GM18502 (cell line): ENCODE measurements at regions not wholly inside any gene's neighbourhood (a gene's known extent, or its start where the extent isn't known, plus 50 kb on each side); places are given as distances from the start of the nearest gene placed in this dataset.

Source experiments
- ATAC-seq: cut with Tn5 transposase; IDR thresholded peaks from one replicate; pipeline ENCODE4 v1.9.1; 2021; ENCODE audit warnings: mild to moderate bottlenecking; ENCODE audit not compliant: unreplicated experiment, poor library complexity

DNA sequence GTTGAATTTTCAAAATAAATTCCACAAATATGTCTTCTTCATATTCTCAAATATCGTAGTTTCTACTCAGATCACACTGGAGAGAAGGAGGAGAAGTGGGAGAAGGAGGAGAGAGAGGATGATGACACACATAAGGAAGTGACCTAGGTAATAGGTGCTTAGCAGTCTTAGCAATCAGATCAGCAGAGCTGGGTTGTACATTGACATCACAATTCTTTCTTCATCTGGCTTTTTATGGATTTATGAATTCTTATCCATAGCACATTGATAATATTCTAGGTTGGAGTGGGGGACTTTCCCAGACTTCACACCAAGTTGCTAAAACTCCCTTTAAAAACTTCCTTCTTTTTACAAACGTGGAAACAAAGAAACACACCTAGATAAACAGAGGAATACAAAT, 86.9 kb downstream of the FGF9 start:
- ATAC-seq, result no peak

DNA sequence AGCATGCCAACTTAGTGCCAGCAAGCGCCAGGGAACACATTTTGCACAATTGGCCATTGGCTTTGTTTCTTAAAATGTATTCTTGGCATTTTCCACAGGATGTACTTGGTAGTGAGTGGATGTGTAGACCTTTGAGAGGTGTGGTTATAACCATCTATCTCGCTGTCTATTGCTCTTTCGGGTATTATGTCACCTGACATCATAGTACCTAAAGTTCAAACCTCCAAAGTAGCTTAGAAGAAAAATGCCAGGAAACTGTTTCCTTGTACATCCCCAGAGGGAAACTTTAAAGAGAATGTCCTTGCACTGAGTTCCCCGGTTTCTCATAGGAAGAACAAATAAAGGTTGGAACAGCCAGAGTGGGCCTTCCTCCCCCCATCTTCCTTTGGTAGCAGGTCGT, 87.6 kb downstream of the FGF9 start:
- ATAC-seq, result no peak

DNA sequence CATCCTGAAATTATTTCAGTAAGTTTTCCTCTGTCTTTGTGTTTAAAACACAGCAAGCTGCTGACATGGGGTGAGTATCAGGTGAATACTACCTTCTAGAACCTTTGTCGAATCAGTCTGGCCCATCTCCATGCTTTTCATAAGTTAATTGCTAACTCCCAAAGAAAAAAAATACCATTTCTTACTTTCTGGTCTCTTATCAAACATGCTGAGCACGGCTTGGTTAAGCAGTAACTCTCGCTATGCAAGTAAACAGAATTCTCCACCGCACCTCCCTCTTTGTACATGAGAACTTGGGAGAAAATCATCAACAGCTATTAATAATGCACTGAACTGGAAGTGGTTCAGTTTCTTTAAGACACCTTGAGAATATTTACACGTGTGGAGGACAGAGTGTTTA, 88.6 kb downstream of the FGF9 start:
- no peak for ATAC-seq

GRCh38 chr13:21759911-21760310, 89.0 kb downstream of the FGF9 start:
- ATAC-seq, result no peak

DNA sequence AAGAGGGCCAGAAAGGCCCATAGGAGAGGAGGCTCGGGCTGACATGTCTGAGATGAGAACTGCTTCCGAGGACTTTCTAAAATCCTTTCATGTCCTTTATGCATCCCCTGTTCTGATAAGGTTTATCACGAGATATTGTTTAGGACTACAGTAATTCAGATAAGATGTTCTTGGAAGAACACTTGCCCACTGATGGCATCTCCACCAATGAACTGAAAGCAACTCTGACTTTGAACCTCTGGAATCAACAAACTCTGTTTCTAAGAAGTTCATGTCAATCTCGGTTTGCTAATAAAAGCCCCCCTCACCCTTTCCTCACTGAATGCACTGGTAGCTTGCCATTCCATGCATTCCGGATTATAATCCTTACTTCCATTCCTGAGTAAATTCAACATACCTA, 90.9 kb downstream of the FGF9 start:
- no peak for ATAC-seq

GRCh38 chr13:21762512-21762911, 91.6 kb downstream of the FGF9 start:
- no peak for ATAC-seq

DNA sequence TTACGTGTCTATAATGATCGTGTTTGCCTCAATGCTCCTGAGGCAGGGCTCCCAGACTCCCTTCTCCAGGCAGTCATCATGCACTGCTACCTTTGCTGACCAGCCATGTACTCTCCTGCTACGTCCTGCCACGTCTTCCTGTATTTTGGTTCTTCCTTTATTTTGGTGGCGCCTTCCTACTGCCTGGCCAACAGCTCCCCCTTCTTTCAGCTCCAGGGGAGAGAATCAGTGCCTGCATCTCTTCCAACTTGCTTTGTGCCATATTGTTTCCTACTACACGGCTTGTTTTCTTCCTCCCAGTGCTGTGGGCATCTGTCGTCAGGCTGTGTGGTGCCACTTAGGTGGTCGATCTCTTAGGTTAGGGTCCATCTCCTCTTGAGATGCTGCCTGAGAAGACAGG, 96.2 kb downstream of the FGF9 start:
- no peak for ATAC-seq

- ATAC-seq, result no peak
Measured at GRCh38 chr13:21771075-21771474, 100.2 kb downstream of the FGF9 start.

GRCh38 chr13:21777166-21777565, 106.3 kb downstream of the FGF9 start:
- ATAC-seq, result no peak

DNA sequence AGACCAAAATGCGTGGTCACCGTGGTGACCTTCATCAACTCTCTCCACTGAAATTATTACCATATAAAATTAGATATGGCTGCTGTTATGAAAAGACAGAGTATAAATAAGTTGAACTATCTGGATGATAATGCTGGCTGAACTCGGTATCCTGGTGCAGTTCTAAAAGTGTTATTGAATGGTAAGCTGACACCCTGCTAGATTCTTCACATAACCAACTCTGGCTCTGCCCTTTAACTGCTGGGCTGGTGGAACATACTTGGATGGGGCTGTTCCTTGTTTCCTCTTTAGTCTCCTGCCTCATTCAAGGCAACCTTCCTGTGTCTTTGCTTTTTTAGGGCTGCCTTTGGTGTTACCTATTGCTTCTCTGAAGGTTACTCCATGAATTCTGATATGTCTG, 106.9 kb downstream of the FGF9 start:
- ATAC-seq, result no peak

DNA sequence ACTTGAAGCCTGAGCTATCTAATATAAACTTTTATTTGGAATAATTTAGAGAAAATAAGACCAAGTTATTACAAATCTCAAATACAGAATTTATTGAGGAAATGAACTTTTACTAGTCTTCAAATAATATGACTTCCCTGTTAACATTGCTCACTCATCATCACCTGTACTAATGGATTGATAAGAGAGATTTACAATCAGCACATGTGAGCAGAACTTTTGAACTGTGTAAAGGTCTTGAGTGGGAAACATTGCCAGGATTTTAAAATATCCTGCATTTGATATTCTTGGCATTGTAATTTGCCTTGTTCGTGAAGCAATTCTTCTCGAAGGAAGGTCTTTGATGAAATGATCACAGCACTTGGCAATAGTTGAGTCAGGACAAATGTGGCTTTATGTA, 111.9 kb downstream of the FGF9 start:
- ATAC-seq, result no peak

DNA sequence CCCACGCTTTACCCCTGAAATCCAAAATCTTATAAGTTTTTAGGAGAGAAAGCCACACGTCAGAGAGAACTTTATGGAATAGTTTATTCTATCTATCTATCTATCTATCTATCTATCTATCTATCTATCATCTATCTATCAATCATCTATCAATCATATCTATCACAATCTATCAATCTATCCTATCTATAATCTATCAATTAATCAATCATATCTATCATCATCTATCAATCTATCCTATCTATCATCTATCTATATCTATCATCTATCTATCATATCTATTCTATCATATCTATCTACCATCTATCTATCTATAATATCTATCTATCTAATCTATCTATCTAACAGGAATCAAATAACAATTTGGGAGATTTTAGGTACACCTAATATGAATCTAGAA, 115.1 kb downstream of the FGF9 start:
- ATAC-seq, result no peak

DNA sequence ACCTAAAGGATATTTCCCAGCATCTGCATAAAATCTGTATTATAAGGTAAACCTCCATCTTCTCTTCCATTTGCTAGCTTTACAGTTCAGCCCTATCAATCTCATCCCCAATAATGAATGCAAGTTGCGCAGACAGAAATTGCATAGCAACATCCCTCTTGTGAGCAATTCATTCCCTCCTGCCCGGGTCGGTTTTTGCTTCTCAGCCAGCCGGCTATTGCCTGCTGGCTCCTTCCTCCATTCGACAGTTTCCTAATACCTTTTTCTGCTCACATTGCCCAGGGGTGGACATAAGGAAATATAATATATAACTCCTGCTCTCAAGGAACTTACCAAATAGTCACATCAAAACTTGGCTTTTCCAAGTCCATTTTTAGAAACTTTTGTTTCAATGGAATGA, 125.2 kb downstream of the FGF9 start:
- no peak for ATAC-seq

DNA sequence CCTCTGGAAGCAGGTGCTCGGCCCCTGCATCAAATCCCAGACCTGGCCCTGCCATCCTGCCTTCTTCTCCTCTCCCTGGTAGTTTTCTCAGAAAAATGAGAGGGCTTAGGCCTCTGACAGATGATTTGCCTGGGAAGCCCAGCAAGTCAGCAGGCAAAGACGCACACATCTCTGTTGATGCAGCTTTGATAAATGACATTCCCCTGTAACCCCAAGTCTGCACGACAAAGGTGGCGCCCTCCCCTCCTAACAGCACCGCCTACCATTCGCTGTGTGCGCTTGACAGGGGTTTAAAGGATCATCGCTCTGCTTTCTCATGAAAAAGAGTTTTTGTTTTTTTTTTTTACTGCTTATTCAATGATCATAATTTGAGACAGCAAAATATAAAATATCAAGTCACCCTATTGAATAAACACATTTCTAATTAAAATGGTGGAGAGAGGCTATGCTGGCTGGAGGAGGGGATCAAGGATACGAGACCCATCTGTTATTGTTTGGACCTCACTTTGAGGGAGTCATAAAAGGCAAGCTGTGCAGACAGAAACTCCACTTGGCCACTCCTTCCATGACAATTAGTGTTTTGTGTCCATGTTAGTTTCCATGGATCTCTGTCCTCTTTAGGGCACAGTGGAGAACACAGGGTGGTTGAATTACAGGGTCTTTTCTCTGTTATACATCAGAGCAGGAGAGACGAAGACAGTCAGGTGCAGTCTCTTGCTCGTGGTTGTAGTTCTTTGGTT, 126.1 kb downstream of the FGF9 start:
- no peak for ATAC-seq

DNA sequence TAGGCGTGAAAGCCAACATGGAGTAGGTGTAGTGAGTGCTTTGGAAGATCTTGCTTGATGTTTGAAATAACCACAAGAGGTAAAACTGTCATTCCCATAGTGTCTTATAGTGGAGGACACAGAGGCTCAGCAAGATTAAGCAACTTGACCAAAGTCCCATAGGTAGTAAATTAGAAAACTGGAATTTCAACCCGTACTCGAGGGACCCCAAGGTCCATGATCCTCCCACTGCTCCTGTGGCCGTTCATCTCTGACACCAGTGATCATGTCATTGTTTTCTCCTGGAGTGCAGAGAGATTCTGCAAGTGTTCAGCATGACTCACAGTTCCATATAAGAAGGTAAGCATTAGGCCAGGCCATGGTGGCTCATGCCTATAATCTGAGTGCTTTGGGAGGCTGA, 126.9 kb downstream of the FGF9 start:
- no peak for ATAC-seq

DNA sequence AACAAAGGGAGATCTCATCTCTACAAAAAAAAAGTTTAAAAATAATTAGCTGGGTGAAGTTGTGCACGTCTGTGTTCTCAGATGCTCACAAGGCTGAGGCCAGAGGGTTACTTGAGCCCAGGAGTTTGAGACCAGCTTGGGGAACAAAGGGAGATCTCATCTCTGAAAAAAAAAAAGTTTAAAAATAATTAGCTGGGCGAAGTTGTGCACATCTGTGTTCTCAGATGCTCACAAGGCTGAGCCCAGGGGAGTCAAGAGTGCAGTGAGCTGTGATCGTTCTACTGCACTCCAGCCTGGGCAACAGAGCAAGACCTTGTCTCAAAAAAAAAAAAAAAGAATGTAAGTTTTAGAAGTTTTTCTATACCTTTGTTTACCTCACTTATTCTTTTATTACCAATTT, 127.3 kb downstream of the FGF9 start:
- no peak for ATAC-seq

GRCh38 chr13:21799671-21800070, 128.8 kb downstream of the FGF9 start:
- no peak for ATAC-seq

DNA sequence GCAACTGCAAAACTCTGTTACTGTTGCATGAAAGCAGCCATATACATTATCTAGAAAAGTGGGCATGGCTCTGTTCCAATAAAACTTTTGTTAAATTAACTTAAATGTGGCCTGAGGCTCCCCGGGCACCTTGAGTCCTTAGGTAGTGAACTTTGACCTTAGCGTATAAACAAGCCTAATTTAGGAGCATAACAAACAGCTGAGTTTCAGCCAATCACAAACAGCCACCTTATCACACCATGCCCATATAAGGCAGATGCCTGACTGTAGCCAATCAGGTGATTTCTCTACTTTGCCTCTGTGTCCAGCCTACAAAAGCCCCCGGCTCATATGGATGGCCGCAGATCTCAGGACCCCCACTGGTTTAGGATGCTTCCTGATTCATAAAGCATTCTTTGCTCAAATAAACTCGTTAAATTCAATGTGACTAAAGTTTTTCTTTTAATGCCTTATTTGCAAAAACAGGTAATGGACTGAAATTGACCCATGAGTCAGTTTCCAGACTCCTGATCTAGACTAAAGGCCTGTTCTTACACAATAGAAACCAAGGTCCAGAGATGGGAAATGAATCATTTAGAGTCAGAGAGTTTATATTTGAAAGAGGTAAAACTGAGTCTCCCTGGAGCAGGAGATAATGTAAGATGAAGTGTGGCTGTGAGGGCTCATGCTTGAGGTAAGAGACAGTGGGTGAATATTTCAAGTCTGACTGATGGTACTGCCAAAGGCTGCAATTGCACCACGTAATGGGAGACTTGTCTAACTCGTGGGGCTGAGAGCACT, 130.2 kb downstream of the FGF9 start:
- no peak for ATAC-seq

DNA sequence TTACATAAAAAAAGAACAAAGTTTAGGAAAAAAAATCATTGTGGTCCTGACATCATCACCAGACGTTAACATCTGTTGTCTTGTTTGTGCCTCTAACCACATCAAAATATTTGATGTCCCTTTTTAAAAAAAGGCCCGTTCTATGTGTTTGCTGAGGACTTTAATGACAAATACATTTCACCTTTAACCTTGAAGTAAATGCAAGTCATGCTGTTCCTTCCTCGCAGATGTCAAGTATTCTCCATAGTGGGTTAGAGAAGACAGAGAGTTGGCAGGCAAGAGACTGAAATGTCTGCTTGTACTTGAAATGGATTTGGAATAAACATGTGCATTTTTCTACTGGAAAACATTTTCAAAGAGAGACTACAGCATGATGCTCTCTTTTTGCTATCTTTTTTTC, 134.9 kb downstream of the FGF9 start:
- no peak for ATAC-seq

- no peak for ATAC-seq
Measured at GRCh38 chr13:21812192-21812626, 141.3 kb downstream of the FGF9 start.

DNA sequence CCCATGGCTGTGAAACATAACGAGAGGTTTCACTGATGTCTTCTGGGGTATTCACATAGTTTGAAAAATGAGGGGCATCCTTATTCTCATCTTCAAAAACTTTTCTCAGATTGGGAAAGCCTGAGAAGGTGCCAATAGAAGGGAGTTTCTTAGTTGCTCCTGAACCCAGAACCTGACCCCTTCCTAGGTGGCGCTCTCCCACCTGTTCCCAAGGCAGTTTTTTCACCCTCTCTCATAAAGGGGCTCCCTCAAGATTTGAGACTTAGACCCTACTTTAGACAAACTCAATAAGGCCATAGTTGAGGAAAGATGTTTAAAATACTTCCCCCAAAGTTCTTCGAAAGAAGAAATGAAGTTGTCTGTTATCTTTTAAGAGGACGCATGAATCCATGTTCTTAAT, 142.2 kb downstream of the FGF9 start:
- ATAC-seq, result no peak

DNA sequence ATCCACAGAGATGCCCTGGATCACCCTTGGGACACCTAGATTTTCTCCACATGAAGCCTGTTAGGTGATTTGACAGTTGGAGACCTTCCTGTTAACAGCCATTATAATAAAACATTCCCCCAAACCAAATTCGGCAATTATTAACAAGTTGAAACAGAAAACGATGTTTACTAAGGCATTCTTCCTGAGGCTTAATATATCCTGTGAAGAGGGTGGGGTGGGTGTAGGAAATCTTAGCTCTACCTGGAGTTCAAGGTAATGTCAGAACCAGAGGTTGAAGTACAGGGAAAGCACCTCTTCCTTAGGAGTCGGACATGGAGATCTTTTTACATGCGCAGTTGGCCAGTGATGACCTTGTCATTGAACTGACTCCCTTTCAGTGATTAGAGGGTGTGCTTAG, 143.0 kb downstream of the FGF9 start:
- ATAC-seq, result no peak
